Chondrocyte (in vitro differentiated cells): ENCODE measurements at regions not wholly inside any gene's neighbourhood (a gene's known extent, or its start where the extent isn't known, plus 50 kb on each side); places are given as distances from the start of the nearest gene placed in this dataset.
A peak's percentile ranks its signal among the peaks of the same experiment; 100 is the strongest.

Source experiments
- DNase-seq: peaks from one replicate; pipeline ENCODE4 v3.0.0; 2021; ENCODE audit warnings: mixed read lengths, low spot score
- H3K27ac Mint-ChIP-seq: one replicate; pipeline ENCODE4 v1.8.0; 2021; ENCODE audit warnings: mild to moderate bottlenecking, moderate library complexity, mixed read lengths; ENCODE audit not compliant: unreplicated experiment
- H3K27me3 Mint-ChIP-seq: 2 replicates; pipeline ENCODE4 v1.8.0; 2021; ENCODE audit warnings: low read depth, mixed read lengths
- H3K36me3 Mint-ChIP-seq: 2 replicates; pipeline ENCODE4 v1.8.0; 2021; ENCODE audit warnings: low read depth, mixed read lengths
- H3K4me1 Mint-ChIP-seq: 2 replicates; pipeline ENCODE4 v1.8.0; 2021; ENCODE audit warnings: low read depth, mild to moderate bottlenecking, mixed read lengths
- H3K4me3 Mint-ChIP-seq: one replicate; pipeline ENCODE4 v1.8.0; 2021; ENCODE audit warnings: mild to moderate bottlenecking, moderate library complexity, mixed read lengths; ENCODE audit not compliant: unreplicated experiment
- H3K9me3 Mint-ChIP-seq: 2 replicates; pipeline ENCODE4 v1.8.0; 2021; ENCODE audit warnings: low read depth, mixed read lengths
- TF ChIP-seq, protein P1 (sequence below): fragments of 200-600 bp; sonication (generic); IDR thresholded peaks from 2 replicates; pipeline ENCODE4 v1.5.0; 2021; ENCODE audit warnings: antibody characterized with exemption, mild to moderate bottlenecking, moderate library complexity

DNA sequence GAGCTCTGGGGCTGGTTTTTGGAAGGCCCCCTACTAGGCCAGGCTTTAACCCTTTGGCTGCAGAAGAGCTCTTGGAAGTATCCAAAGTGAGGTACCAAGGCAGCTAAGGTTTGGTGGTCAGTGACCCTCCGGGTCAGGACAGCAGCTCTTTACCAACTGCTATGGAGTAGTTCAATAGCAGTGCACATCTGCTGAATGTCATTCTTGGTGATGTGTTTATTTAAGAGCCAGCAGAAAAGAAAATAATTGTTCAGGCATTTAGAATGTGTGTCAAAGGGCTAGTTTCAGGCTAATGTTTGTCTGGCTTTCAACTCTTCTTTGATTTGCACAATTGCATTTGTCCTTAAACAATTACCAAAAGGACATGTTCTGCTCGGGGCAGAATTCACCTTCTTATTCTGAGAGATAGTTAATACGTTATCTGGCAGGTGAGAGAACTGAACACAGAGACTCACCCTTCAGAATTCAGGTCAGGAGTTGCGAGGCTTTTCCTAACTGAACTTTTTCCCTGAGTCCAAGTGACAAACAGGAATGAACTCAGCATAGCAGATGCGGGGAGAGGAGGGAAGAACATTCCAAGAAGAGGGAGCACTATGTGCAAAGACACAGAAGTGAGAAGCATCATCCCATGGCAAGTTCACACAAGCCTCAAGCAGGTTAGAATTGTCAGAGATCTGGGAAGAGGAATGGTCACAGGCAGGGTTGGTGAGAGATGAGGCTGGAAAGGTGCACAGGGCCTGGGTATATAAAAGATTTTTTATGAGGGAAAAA lies 556.7 kb upstream of the TLE4 start:
- Mint-ChIP-seq H3K4me3 (no peak overlapping the region), H3K27me3 (no peaks in the 10 kb centered on the region), H3K36me3 (no peaks in the 10 kb centered on the region), H3K27ac (no peak overlapping the region), H3K9me3 (no peaks in the 10 kb centered on the region), H3K4me1 (peaks cover 29% of the 10 kb centered on the region)
- TF ChIP-seq, protein P1, sequence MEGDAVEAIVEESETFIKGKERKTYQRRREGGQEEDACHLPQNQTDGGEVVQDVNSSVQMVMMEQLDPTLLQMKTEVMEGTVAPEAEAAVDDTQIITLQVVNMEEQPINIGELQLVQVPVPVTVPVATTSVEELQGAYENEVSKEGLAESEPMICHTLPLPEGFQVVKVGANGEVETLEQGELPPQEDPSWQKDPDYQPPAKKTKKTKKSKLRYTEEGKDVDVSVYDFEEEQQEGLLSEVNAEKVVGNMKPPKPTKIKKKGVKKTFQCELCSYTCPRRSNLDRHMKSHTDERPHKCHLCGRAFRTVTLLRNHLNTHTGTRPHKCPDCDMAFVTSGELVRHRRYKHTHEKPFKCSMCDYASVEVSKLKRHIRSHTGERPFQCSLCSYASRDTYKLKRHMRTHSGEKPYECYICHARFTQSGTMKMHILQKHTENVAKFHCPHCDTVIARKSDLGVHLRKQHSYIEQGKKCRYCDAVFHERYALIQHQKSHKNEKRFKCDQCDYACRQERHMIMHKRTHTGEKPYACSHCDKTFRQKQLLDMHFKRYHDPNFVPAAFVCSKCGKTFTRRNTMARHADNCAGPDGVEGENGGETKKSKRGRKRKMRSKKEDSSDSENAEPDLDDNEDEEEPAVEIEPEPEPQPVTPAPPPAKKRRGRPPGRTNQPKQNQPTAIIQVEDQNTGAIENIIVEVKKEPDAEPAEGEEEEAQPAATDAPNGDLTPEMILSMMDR: no peak
- DNase-seq: no peak

DNA sequence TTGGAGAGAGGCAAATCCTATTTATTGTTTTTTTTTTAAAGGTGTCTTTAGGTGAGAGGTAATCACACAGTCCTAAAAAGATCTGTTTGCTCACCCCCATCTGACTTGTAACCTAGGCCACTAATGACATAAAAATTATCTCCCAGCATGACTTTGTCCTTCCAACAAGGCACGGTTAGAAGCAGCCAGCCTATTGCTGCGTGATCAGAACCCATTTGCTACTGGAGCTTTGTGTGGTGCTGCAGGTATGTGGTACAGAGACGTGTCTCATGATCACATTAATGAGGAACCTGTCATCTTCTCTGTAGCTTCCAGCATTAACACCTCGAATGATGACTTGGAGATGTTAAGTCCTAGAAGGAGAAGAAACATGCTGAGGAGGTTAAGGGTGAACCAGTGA lies 555.8 kb upstream of the TLE4 start:
- Mint-ChIP-seq H3K9me3 (no peaks in the 10 kb centered on the region), H3K27me3 (no peaks in the 10 kb centered on the region), H3K4me1 (peaks cover 29% of the 10 kb centered on the region), H3K27ac (no peak overlapping the region), H3K36me3 (no peaks in the 10 kb centered on the region), H3K4me3 (no peak overlapping the region)
- DNase-seq: no peak
- TF ChIP-seq, protein P1: no peak

DNA sequence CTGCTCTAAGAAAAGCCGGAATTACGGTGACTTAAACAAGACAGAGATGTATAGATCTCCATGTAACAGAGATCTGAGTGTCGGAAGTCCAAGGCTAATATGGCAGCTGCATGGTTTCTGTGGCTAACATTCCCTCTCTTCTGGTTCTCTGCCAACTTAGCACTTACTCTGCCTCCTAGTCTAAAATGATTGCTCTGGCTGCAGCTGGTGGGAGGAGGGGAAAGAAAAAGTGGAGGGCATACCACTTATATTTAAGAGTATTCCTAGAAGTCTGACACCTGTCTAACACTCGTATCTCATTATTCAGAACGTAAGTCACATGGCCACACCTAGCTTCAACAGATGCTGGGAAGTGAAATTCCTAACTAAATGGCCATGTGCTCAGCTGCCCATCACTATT lies 551.5 kb upstream of the TLE4 start:
- H3K4me3 Mint-ChIP-seq: no peak overlapping the region
- H3K27ac Mint-ChIP-seq: no peak overlapping the region
- DNase-seq: no peak
- no peaks in the 10 kb centered on the region for H3K36me3 Mint-ChIP-seq
- peaks cover 26% of the 10 kb centered on the region for H3K4me1 Mint-ChIP-seq
- TF ChIP-seq, protein P1: no peak
- peaks cover 13% of the 10 kb centered on the region for H3K9me3 Mint-ChIP-seq
- H3K27me3 Mint-ChIP-seq: no peaks in the 10 kb centered on the region

DNA sequence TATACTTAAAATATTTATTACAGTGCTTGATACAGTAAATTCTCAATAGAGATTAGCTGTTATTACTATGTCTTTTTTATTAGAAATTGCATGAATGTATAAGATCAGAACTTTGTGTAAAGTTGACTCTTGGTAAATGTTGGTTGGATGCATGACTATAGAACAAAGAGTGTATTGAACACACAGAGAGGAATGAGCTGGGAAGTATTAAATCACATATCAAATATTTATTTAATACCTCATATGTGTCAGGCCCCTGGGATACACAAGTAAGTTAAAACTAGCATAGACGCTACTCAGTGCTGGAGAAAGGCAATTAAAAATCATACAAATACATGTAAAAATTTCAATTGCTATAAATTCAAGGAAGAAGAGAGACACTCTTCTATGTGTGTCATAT lies 550.7 kb upstream of the TLE4 start:
- Mint-ChIP-seq H3K4me3 (no peak overlapping the region), H3K4me1 (peaks cover 27% of the 10 kb centered on the region), H3K9me3 (peaks cover 13% of the 10 kb centered on the region), H3K27ac (no peak overlapping the region), H3K36me3 (no peaks in the 10 kb centered on the region), H3K27me3 (no peaks in the 10 kb centered on the region)
- DNase-seq: no peak
- TF ChIP-seq, protein P1: no peak

DNA sequence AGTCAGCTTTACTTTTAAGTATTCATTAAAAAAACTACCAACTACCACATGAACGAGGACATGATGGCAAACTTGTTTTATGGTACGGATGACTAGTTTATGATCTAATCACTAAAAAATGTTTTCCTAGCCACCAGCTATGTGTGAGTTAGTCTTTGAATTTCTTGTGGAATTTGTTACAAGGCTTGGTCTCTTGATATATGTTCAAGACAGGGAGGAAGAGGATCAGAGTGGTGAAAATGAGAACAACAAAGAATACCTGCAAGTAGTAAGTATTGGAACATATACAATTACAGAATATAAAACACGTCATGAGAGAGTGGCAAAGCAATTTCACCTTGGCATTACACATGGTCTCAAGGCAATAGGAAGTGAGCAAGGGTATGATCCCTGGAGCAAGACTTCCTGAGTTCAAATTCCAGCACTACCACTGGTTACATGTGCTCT lies 548.6 kb upstream of the TLE4 start:
- Mint-ChIP-seq H3K9me3 (peaks cover 13% of the 10 kb centered on the region), H3K36me3 (no peaks in the 10 kb centered on the region), H3K4me1 (peaks cover 48% of the 10 kb centered on the region), H3K4me3 (no peak overlapping the region), H3K27ac (peak overlapping the region; percentile 67), H3K27me3 (no peaks in the 10 kb centered on the region)
- TF ChIP-seq, protein P1: no peak
- DNase-seq: no peak
